ENCODE measurements at regions not wholly inside any gene's neighbourhood (a gene's known extent, or its start where the extent isn't known, plus 50 kb on each side); places are given as distances from the start of the nearest gene placed in this dataset.

DNA sequence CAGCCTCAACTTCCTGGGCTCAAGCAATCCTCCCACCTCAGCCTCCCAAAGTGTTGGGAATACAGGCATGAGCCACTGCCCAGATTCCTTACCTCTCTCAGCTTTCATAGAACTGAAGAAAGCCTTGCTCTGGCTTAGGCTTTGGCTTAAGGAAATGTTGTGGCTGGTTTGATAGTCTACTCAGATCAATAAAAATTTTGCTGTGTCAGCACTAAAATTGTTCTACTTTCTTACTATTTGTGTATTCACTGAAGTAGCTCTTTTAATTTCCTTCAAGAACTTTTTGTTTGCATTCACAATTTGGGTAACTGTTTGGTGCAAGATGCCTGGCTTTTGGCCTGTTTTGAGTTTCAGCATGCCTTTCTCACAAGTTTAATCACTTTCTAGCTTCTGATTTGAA is 634.0 kb upstream of the FSHR start:
- TF ChIP-seq, protein P1, sequence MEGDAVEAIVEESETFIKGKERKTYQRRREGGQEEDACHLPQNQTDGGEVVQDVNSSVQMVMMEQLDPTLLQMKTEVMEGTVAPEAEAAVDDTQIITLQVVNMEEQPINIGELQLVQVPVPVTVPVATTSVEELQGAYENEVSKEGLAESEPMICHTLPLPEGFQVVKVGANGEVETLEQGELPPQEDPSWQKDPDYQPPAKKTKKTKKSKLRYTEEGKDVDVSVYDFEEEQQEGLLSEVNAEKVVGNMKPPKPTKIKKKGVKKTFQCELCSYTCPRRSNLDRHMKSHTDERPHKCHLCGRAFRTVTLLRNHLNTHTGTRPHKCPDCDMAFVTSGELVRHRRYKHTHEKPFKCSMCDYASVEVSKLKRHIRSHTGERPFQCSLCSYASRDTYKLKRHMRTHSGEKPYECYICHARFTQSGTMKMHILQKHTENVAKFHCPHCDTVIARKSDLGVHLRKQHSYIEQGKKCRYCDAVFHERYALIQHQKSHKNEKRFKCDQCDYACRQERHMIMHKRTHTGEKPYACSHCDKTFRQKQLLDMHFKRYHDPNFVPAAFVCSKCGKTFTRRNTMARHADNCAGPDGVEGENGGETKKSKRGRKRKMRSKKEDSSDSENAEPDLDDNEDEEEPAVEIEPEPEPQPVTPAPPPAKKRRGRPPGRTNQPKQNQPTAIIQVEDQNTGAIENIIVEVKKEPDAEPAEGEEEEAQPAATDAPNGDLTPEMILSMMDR (IDR thresholded peaks at IDR 0.05; ENCODE audit: low read depth, low read length) = no peak
- TF ChIP-seq POLR2A (IDR thresholded peaks at IDR 0.05; ENCODE audit: extremely low read depth, insufficient read length) = no peak
- TF ChIP-seq, protein P2, sequence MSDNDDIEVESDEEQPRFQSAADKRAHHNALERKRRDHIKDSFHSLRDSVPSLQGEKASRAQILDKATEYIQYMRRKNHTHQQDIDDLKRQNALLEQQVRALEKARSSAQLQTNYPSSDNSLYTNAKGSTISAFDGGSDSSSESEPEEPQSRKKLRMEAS (IDR thresholded peaks at IDR 0.05; ENCODE audit: low read depth, low read length) = no peak
